DMS114 treated with DMSO at 0.1 percent for 48 hours (cell line): ENCODE measurements at regions not wholly inside any gene's neighbourhood (a gene's known extent, or its start where the extent isn't known, plus 50 kb on each side); places are given as distances from the start of the nearest gene placed in this dataset.
"Not testable (repeated sequence)": the region's sequence is repeated elsewhere in the genome, so short reads cannot be mapped to it uniquely, and the experiment has no call there.

Source experiments
- DNase-seq: peaks from one replicate; lab custom pipeline; 2025; ENCODE audit not compliant: unreplicated experiment; lab: John Stamatoyannopoulos, UW

- DNase-seq, result no peak
Measured at GRCh38 chr2:215722986-215723630, 287.2 kb upstream of the FN1 start.

GRCh38 chr2:215722125-215722524 is 286.3 kb upstream of the FN1 start:
- DNase-seq, result no peak

- not testable (repeated sequence) for DNase-seq
Measured at GRCh38 chr2:215721515-215721914, 285.6 kb upstream of the FN1 start.

GRCh38 chr2:215718890-215719289 is 283.0 kb upstream of the FN1 start:
- DNase-seq, result no peak

GRCh38 chr2:215718436-215718835 is 282.6 kb upstream of the FN1 start:
- no peak for DNase-seq

GRCh38 chr2:215717501-215718381 is 281.9 kb upstream of the FN1 start:
- no peak for DNase-seq

GRCh38 chr2:215716956-215717355 is 281.1 kb upstream of the FN1 start:
- DNase-seq, result no peak

- no peak for DNase-seq
Measured at GRCh38 chr2:215712871-215713790, 277.3 kb upstream of the FN1 start.

GRCh38 chr2:215712219-215712868 is 276.5 kb upstream of the FN1 start:
- DNase-seq, result no peak

GRCh38 chr2:215711471-215712034 is 275.7 kb upstream of the FN1 start:
- no peak for DNase-seq

GRCh38 chr2:215707608-215708007 is 271.7 kb upstream of the FN1 start:
- no peak for DNase-seq

- DNase-seq, result no peak
Measured at GRCh38 chr2:215705771-215706361, 270.0 kb upstream of the FN1 start.

GRCh38 chr2:215705281-215705680 is 269.4 kb upstream of the FN1 start:
- no peak for DNase-seq

GRCh38 chr2:215702116-215702902 is 266.4 kb upstream of the FN1 start:
- no peak for DNase-seq

GRCh38 chr2:215699700-215700538 is 264.1 kb upstream of the FN1 start:
- DNase-seq, result no peak

GRCh38 chr2:215699018-215699417 is 263.1 kb upstream of the FN1 start:
- DNase-seq, result no peak

GRCh38 chr2:215698566-215698965 is 262.7 kb upstream of the FN1 start:
- no peak for DNase-seq

- DNase-seq, result no peak
Measured at GRCh38 chr2:215697496-215697895, 261.6 kb upstream of the FN1 start.
